Esophagus muscularis mucosa (tissue), 4 donors: ENCODE measurements at regions not wholly inside any gene's neighbourhood (a gene's known extent, or its start where the extent isn't known, plus 50 kb on each side); places are given as distances from the start of the nearest gene placed in this dataset.

Source experiments
- DNase-seq: peaks from one replicate; pipeline ENCODE4 v3.0.0-alpha.2; 2017; ENCODE audit errors: extremely low spot score
- H3K27ac ChIP-seq, 4 donors: fragments of 200-600 bp; sonication (generic); replicated peaks in 1 of 4; 1 replicate in 3 of 4; 2 replicates in 1 of 4; pipeline ENCODE4 v1.5.1; 2016 to 2019; ENCODE audit warnings: mild to moderate bottlenecking in 1 of 4
- H3K27me3 ChIP-seq, 4 donors: fragments of 200-600 bp; sonication (generic); one replicate each; pipeline versions ENCODE4 v1.5.1 to v1.6.0; 2016 to 2019
- H3K36me3 ChIP-seq, 4 donors: fragments of 200-600 bp; sonication (generic); one replicate each; pipeline ENCODE4 v1.5.1; 2016 to 2019
- H3K4me1 ChIP-seq, 4 donors: fragments of 200-600 bp; sonication (generic); one replicate each; pipeline ENCODE4 v1.5.1; 2016 to 2019
- H3K4me3 ChIP-seq, 4 donors: fragments of 200-600 bp; sonication (generic); 1 replicate in 2 of 4; 2 replicates in 2 of 4; pipeline ENCODE4 v1.5.1; 2016 to 2019; ENCODE audit warnings: mild to moderate bottlenecking in 4 of 4, moderate library complexity in 1 of 4
- H3K9me3 ChIP-seq, 4 donors: fragments of 200-600 bp; sonication (generic); 1 replicate in 3 of 4; 2 replicates in 1 of 4; pipeline ENCODE4 v1.5.1; 2016 to 2019
- CTCF ChIP-seq, 3 experiments: fragments of 200-600 bp in 2 of 3; fragments of 450-650 bp in 1 of 3; sonication (generic) in 2 of 3; IDR thresholded peaks; one replicate each; pipeline ENCODE4 v1.5.1; 2017 to 2019; ENCODE audit warnings: antibody characterized with exemption in 3 of 3, mild to moderate bottlenecking in 2 of 3, moderate library complexity in 1 of 3
- EP300 ChIP-seq: sonication (generic); formaldehyde crosslinking; IDR thresholded peaks from one replicate; pipeline ENCODE4 v1.6.1; 2017; ENCODE audit warnings: antibody characterized with exemption
- POLR2A ChIP-seq: fragments of 450-650 bp; IDR thresholded peaks from one replicate; pipeline ENCODE4 v1.6.1; 2017; ENCODE audit warnings: antibody characterized with exemption, moderate library complexity, mild to moderate bottlenecking, low read depth
- POLR2AphosphoS5 ChIP-seq, 2 donors: sonication (generic); formaldehyde crosslinking; IDR thresholded peaks; one replicate each; pipeline ENCODE4 v1.6.1; 2017; ENCODE audit warnings: antibody characterized with exemption in 2 of 2
- WGBS: methylation state at CpG from one replicate; pipeline ENCODE4 v1.1.5; 2018; 5-methylcytosine and 5-hydroxymethylcytosine counted together
- intact Hi-C: fragments of 100-400 bp; cut with DNase I; formaldehyde crosslinking; loops from one replicate; pipeline ENCODE4 v1.15.1; 2023

- Histone ChIP-seq H3K27me3 (no peaks in the 10 kb centered on the region), H3K36me3 (no peaks in the 10 kb centered on the region)
These were observed 51.8 kb downstream of the POM121L12 start for GRCh38 chr7:53087274-53087673.

GRCh38 chr7:53094191-53094590 lies 58.8 kb downstream of the POM121L12 start:
- no peak for TF ChIP-seq POLR2AphosphoS5 (IDR thresholded peaks at IDR 0.05)
- no peak for TF ChIP-seq CTCF (IDR thresholded peaks at IDR 0.05)
- no peak for TF ChIP-seq EP300
- TF ChIP-seq POLR2A, result no peak
- Histone ChIP-seq H3K36me3 (no peaks in the 10 kb centered on the region), H3K4me3 (no peak overlapping the region), H3K9me3 (no peaks in the 10 kb centered on the region), H3K4me1 (no peaks in the 10 kb centered on the region), H3K27me3 (no peaks in the 10 kb centered on the region), H3K27ac (no peak overlapping the region)
- 77% methylated on average over 3 of the region's 3 CpGs for WGBS
- no peak for DNase-seq
- intact Hi-C loops, result no loop called here

More at GRCh38 chr7:53087274-53087673, 51.8 kb downstream of the POM121L12 start:
- Histone ChIP-seq H3K4me3 (no peak overlapping the region), H3K9me3 (no peaks in the 10 kb centered on the region), H3K4me1 (no peaks in the 10 kb centered on the region), H3K27ac (no peak overlapping the region)
- no peak for DNase-seq
- WGBS, result 98% methylated on average over 11 of the region's 17 CpGs
- intact Hi-C loops, result no loop called here
- no peak for TF ChIP-seq EP300
- no peak for TF ChIP-seq CTCF (IDR thresholded peaks at IDR 0.05)
- no peak for TF ChIP-seq POLR2AphosphoS5 (IDR thresholded peaks at IDR 0.05)
- TF ChIP-seq POLR2A, result no peak

- TF ChIP-seq EP300, result no peak
- TF ChIP-seq CTCF (IDR thresholded peaks at IDR 0.05), result no peak
- no peak for TF ChIP-seq POLR2AphosphoS5 (IDR thresholded peaks at IDR 0.05)
- no peak for TF ChIP-seq POLR2A
- intact Hi-C loops, result no loop called here
- H3K27ac ChIP-seq, result no peak overlapping the region
- H3K4me3 ChIP-seq, result no peak overlapping the region
- H3K4me1 ChIP-seq, result no peaks in the 10 kb centered on the region
- 88% methylated on average over 2 of the region's 2 CpGs for WGBS
- DNase-seq, result no peak
- no peaks in the 10 kb centered on the region for H3K27me3 ChIP-seq
- H3K36me3 ChIP-seq, result no peaks in the 10 kb centered on the region
- no peaks in the 10 kb centered on the region for H3K9me3 ChIP-seq
These were observed 59.4 kb downstream of the POM121L12 start for GRCh38 chr7:53094827-53095226.

GRCh38 chr7:53095731-53096501 lies 60.5 kb downstream of the POM121L12 start:
- Histone ChIP-seq H3K4me1 (no peaks in the 10 kb centered on the region), H3K27ac (no peak overlapping the region), H3K27me3 (no peaks in the 10 kb centered on the region), H3K9me3 (no peaks in the 10 kb centered on the region), H3K36me3 (no peaks in the 10 kb centered on the region), H3K4me3 (no peak overlapping the region)
- 56% methylated on average over 3 of the region's 3 CpGs for WGBS
- no peak for TF ChIP-seq EP300
- no peak for TF ChIP-seq POLR2A
- TF ChIP-seq CTCF (IDR thresholded peaks at IDR 0.05), result no peak
- no peak for TF ChIP-seq POLR2AphosphoS5 (IDR thresholded peaks at IDR 0.05)
- intact Hi-C loops, result no loop called here
- no peak for DNase-seq

- H3K27ac ChIP-seq, result no peak overlapping the region
- intact Hi-C loops, result no loop called here
These were observed 64.7 kb downstream of the POM121L12 start for GRCh38 chr7:53100091-53100490.

More at GRCh38 chr7:53100091-53100490, 64.7 kb downstream of the POM121L12 start:
- WGBS, result 59% methylated on average over 4 of the region's 4 CpGs
- TF ChIP-seq POLR2A (no peak), EP300 (no peak), POLR2AphosphoS5 (IDR thresholded peaks at IDR 0.05) (no peak), CTCF (IDR thresholded peaks at IDR 0.05) (no peak)
- H3K4me3 ChIP-seq, result no peak overlapping the region
- no peaks in the 10 kb centered on the region for H3K9me3 ChIP-seq
- no peaks in the 10 kb centered on the region for H3K36me3 ChIP-seq
- no peaks in the 10 kb centered on the region for H3K27me3 ChIP-seq
- H3K4me1 ChIP-seq, result no peaks in the 10 kb centered on the region
- DNase-seq, result no peak
